ENCODE measurements at regions not wholly inside any gene's neighbourhood (a gene's known extent, or its start where the extent isn't known, plus 50 kb on each side); places are given as distances from the start of the nearest gene placed in this dataset.

- TF ChIP-seq SIN3A (IDR thresholded peaks at IDR 0.05; ENCODE audit: low read depth, low read length) (no peak), BACH1 (IDR thresholded peaks at IDR 0.05; ENCODE audit: borderline replicate concordance) (no peak), SPI1 (IDR thresholded peaks at IDR 0.05; ENCODE audit: borderline replicate concordance, insufficient read depth, low read depth, low read length) (no peak), HDGF (IDR thresholded peaks at IDR 0.05) (no peak), CEBPB (IDR thresholded peaks at IDR 0.05; ENCODE audit: borderline replicate concordance in 1 of 2, low read depth in 2 of 2, low read length in 2 of 2) (no peak), BCL11A (IDR thresholded peaks at IDR 0.05; ENCODE audit: low read depth, low read length) (no peak), POLR2AphosphoS5 (IDR thresholded peaks at IDR 0.05; ENCODE audit: low read length) (no peak)
These were observed 145.6 kb downstream of the CSNK2A3 start for GRCh38 chr11:11207428-11207827.
